ENCODE measurements at regions not wholly inside any gene's neighbourhood (a gene's known extent, or its start where the extent isn't known, plus 50 kb on each side); places are given as distances from the start of the nearest gene placed in this dataset.
"Not testable (repeated sequence)": the region's sequence is repeated elsewhere in the genome, so short reads cannot be mapped to it uniquely, and the experiment has no call there.

GRCh38 chr18:29862824-29863223 lies 1179.7 kb downstream of the DSC3 start:
- no peak overlapping the region for H3K27ac ChIP-seq
- TF ChIP-seq CTCF (conservative IDR thresholded peaks at IDR 0.05), result no peak
- TF ChIP-seq ZFX (IDR thresholded peaks at IDR 0.05), result no peak

GRCh38 chr18:29855637-29856036 lies 1186.9 kb downstream of the DSC3 start:
- no peak overlapping the region for H3K27ac ChIP-seq
- TF ChIP-seq ZFX (IDR thresholded peaks at IDR 0.05) (no peak), CTCF (conservative IDR thresholded peaks at IDR 0.05) (no peak)

- TF ChIP-seq ZFX (IDR thresholded peaks at IDR 0.05), result no peak
- TF ChIP-seq CTCF (conservative IDR thresholded peaks at IDR 0.05), result no peak
- H3K27ac ChIP-seq, result no peak overlapping the region
Observed at GRCh38 chr18:29853126-29853525, 1189.4 kb downstream of the DSC3 start.

DNA sequence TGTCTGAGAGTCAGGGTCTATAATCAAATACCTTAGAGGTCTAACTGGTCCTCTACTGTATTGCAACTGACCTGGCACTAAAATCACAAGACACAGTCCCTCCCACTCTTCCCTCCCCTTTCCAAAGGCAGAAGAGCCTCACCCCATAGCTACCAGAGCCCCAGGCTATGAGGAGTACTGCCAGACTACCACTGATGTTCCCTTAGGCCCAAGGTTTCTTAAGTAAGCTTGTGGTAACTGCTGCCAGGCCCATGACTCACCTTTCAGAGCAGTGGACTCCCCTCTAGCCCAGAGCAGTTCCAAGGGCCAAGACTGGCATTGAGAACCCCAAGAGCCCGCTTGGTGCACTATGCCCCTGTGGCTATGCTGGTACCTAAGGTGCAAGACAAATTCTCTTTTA lies 1193.4 kb downstream of the DSC3 start:
- no peak for TF ChIP-seq CTCF (conservative IDR thresholded peaks at IDR 0.05)
- TF ChIP-seq ZFX (IDR thresholded peaks at IDR 0.05), result no peak
- H3K27ac ChIP-seq, result no peak overlapping the region

DNA sequence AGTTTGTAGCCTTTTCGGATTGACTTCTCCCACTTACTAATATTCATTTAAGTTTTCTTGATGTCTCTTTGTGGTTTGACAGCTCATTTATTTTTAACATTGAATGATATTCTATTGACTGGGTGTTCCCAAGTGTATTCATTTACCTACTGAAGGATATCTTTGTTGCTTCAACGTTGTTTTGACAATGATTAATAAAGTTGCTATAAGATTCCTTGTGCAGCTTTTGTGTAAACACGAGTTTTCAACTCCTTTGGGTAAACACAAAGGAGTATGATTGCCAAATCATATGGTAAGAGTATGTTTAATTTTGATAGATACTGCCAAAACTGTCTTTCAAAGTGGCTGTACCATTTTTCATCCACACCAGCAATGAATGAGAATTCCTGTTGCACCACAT lies 1200.9 kb downstream of the DSC3 start:
- no peak for TF ChIP-seq ZFX (IDR thresholded peaks at IDR 0.05)
- no peak overlapping the region for H3K27ac ChIP-seq

DNA sequence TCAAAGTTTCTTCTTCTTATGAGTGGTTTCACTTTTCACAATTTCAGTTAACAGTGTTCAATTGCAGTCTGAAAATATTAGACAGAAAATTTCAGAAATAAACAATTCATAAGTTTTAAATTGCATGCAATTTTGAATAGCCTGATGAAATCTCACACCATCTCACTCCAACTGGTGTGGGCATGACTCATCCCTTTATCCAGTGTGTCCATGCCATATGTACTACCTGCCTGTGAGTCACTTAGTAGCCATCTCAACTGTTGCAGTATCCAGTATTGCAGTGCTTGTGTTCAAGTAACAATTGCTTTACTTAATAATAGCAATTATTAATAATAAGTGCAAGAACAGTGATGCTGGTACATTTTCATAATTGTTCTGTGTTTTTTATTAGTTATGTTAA lies 1202.5 kb downstream of the DSC3 start:
- no peak overlapping the region for H3K27ac ChIP-seq
- TF ChIP-seq ZFX (IDR thresholded peaks at IDR 0.05) (no peak), CTCF (conservative IDR thresholded peaks at IDR 0.05) (no peak)

DNA sequence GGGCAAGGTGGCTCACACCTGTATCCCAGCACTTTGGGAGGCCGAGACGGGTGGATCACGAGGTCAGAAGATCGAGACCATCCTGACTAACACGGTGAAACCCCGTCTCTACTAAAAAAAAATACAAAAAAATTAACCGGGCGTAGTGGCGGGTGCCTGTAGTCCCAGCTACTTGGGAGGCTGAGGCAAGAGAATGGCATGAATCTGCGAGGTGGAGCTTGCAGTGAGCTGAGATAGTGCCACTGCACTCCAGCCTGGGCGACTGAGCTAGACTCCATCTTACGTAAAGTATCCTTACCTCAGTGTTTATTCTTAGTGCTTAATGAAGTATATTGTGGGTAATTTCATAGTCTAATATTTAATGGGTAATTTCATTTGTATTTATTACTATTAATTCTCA lies 1203.6 kb downstream of the DSC3 start:
- H3K27ac ChIP-seq, result not testable (repeated sequence)

GRCh38 chr18:29838556-29838955 lies 1204.0 kb downstream of the DSC3 start:
- H3K27ac ChIP-seq, result no peak overlapping the region
- TF ChIP-seq CTCF (conservative IDR thresholded peaks at IDR 0.05), result no peak
- TF ChIP-seq ZFX (IDR thresholded peaks at IDR 0.05), result no peak

- TF ChIP-seq CTCF (conservative IDR thresholded peaks at IDR 0.05), result no peak
- TF ChIP-seq ZFX (IDR thresholded peaks at IDR 0.05), result no peak
- H3K27ac ChIP-seq, result no peak overlapping the region
Observed at GRCh38 chr18:29823671-29824070, 1218.9 kb downstream of the DSC3 start.
